HEK293 (cell line): ENCODE measurements at regions not wholly inside any gene's neighbourhood (a gene's known extent, or its start where the extent isn't known, plus 50 kb on each side); places are given as distances from the start of the nearest gene placed in this dataset.

Experiments
- FEZF1 ChIP-seq: fragments of 450-650 bp; formaldehyde crosslinking; IDR thresholded peaks from 2 replicates; pipeline ENCODE4 v1.5.1; 2016; ENCODE audit warnings: missing biosample characterization, missing genetic modification characterization
- GLIS1 ChIP-seq: fragments of 450-650 bp; formaldehyde crosslinking; IDR thresholded peaks from 2 replicates; pipeline ENCODE4 v1.5.1; 2016; ENCODE audit warnings: missing biosample characterization, missing genetic modification characterization
- SCRT2 ChIP-seq: fragments of 450-650 bp; formaldehyde crosslinking; IDR thresholded peaks from 2 replicates; pipeline ENCODE4 v1.5.1; 2016; ENCODE audit warnings: missing biosample characterization, missing genetic modification characterization
- SP7 ChIP-seq: fragments of 450-650 bp; formaldehyde crosslinking; IDR thresholded peaks from 2 replicates; pipeline ENCODE4 v1.5.1; 2016; ENCODE audit warnings: missing biosample characterization, missing genetic modification characterization
- TRIM28 ChIP-seq: IDR thresholded peaks from 2 replicates; pipeline ENCODE4 v1.6.1; 2011; ENCODE audit warnings: low read length, control low read depth, borderline replicate concordance
- ZBTB20 ChIP-seq: fragments of 450-650 bp; formaldehyde crosslinking; IDR thresholded peaks from 2 replicates; pipeline ENCODE4 v1.5.1; 2016; ENCODE audit warnings: missing biosample characterization, missing genetic modification characterization
- ZEB2 ChIP-seq: fragments of 450-650 bp; formaldehyde crosslinking; IDR thresholded peaks from 2 replicates; pipeline ENCODE4 v1.5.1; 2016; ENCODE audit warnings: missing biosample characterization, missing genetic modification characterization
- ZFP37 ChIP-seq: fragments of 450-650 bp; formaldehyde crosslinking; IDR thresholded peaks from 2 replicates; pipeline ENCODE4 v1.5.1; 2016; ENCODE audit warnings: missing biosample characterization, missing genetic modification characterization
- ZNF121 ChIP-seq: fragments of 450-650 bp; formaldehyde crosslinking; IDR thresholded peaks from 2 replicates; pipeline ENCODE4 v1.5.1; 2016; ENCODE audit warnings: missing biosample characterization, missing genetic modification characterization
- ZNF133 ChIP-seq: fragments of 450-650 bp; formaldehyde crosslinking; IDR thresholded peaks from 2 replicates; pipeline ENCODE4 v1.5.1; 2016; ENCODE audit warnings: missing biosample characterization, missing genetic modification characterization
- ZNF140 ChIP-seq: fragments of 450-650 bp; formaldehyde crosslinking; IDR thresholded peaks from 2 replicates; pipeline ENCODE4 v1.5.1; 2016; ENCODE audit warnings: missing biosample characterization, missing genetic modification characterization
- ZNF157 ChIP-seq: fragments of 450-650 bp; formaldehyde crosslinking; IDR thresholded peaks from 2 replicates; pipeline ENCODE4 v1.5.1; 2016; ENCODE audit warnings: missing biosample characterization, missing genetic modification characterization
- ZNF341 ChIP-seq: fragments of 450-650 bp; formaldehyde crosslinking; IDR thresholded peaks from 2 replicates; pipeline ENCODE4; 2016; ENCODE audit warnings: low read depth, missing biosample characterization, missing genetic modification characterization
- ZNF433 ChIP-seq: fragments of 450-650 bp; formaldehyde crosslinking; IDR thresholded peaks from 2 replicates; pipeline ENCODE4 v1.5.1; 2016; ENCODE audit warnings: missing biosample characterization, missing genetic modification characterization, low read depth
- ZNF600 ChIP-seq: fragments of 450-650 bp; formaldehyde crosslinking; IDR thresholded peaks from 2 replicates; pipeline ENCODE4 v1.5.1; 2016; ENCODE audit warnings: missing biosample characterization, missing genetic modification characterization
- ZNF621 ChIP-seq: fragments of 450-650 bp; formaldehyde crosslinking; IDR thresholded peaks from 2 replicates; pipeline ENCODE4 v1.5.1; 2017; ENCODE audit warnings: missing biosample characterization, missing genetic modification characterization
- ZNF629 ChIP-seq: fragments of 450-650 bp; formaldehyde crosslinking; IDR thresholded peaks from 2 replicates; pipeline ENCODE4 v1.5.1; 2017; ENCODE audit warnings: missing biosample characterization, missing genetic modification characterization
- ZNF654 ChIP-seq: fragments of 450-650 bp; formaldehyde crosslinking; IDR thresholded peaks from 2 replicates; pipeline ENCODE4 v1.5.1; 2016; ENCODE audit warnings: low read depth, missing biosample characterization, missing genetic modification characterization
- ZNF670 ChIP-seq: fragments of 450-650 bp; formaldehyde crosslinking; IDR thresholded peaks from 2 replicates; pipeline ENCODE4 v1.5.1; 2016; ENCODE audit warnings: missing biosample characterization, missing genetic modification characterization, low read depth
- ZNF747 ChIP-seq: fragments of 450-650 bp; formaldehyde crosslinking; IDR thresholded peaks from 2 replicates; pipeline ENCODE4 v1.5.1; 2016; ENCODE audit warnings: missing biosample characterization, missing genetic modification characterization
- ZNF792 ChIP-seq: fragments of 450-650 bp; formaldehyde crosslinking; IDR thresholded peaks from 2 replicates; pipeline ENCODE4 v1.5.1; 2016; ENCODE audit warnings: missing biosample characterization, missing genetic modification characterization
- TF ChIP-seq, protein P1 (sequence below): fragments of 450-650 bp; formaldehyde crosslinking; IDR thresholded peaks from 2 replicates; pipeline ENCODE4 v1.5.1; 2016; ENCODE audit warnings: missing biosample characterization, missing genetic modification characterization
- TF ChIP-seq, protein P2 (sequence below): fragments of 450-650 bp; formaldehyde crosslinking; IDR thresholded peaks from 2 replicates; pipeline ENCODE4 v1.5.1; 2017; ENCODE audit warnings: missing biosample characterization, missing genetic modification characterization
- TF ChIP-seq, protein P3 (sequence below): fragments of 450-650 bp; formaldehyde crosslinking; IDR thresholded peaks from 2 replicates; pipeline ENCODE4 v1.5.1; 2016; ENCODE audit warnings: missing biosample characterization, missing genetic modification characterization
- TF ChIP-seq, protein P4 (sequence below): fragments of 450-650 bp; formaldehyde crosslinking; IDR thresholded peaks from 2 replicates; pipeline ENCODE4 v1.5.1; 2016; ENCODE audit warnings: missing biosample characterization, missing genetic modification characterization
- TF ChIP-seq, protein P5 (sequence below): fragments of 450-650 bp; formaldehyde crosslinking; IDR thresholded peaks from 2 replicates; pipeline ENCODE4 v1.5.1; 2016; ENCODE audit warnings: missing biosample characterization, missing genetic modification characterization

DNA sequence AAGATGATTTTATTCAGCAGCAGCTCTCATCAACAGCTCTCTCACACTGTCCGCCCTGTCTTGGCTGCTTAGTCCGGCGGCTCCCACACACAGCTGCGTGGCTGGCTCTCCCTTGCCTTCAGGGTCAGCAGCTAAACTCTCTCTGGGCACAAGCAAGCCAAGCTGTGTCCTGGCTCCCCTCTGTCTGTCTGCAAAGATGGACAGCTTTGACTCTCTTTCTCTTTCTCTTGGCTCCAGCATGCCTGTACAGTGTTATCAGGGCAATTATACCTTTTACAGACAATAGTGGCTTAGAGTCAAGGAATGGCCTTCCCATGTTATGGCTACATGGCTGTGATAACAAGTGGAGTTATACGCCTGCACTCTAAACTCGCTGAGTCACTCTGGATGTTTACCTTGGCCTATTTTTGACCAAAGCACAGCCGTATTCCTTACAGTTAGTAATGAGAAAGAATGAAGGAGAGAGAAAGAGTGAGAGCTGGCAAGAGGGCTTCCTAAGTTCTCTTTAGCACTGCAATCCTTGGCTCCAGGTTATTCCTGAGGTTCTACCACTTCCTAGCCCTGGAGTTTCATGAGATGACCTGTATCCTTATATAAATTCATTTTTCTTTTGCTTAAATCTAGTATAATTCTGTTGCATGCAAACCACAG, 59.9 kb upstream of the ZSWIM5 start (continued):
- TF ChIP-seq TRIM28 (peak; percentile 99), ZNF747 (tag by site-specific recombination) (no peak), ZNF157 (tag by site-specific recombination) (no peak), ZNF600 (peak; percentile 98), ZNF433 (no peak), ZEB2 (tag by site-specific recombination) (peak; percentile 20; the same call in 1 of the 2 replicates), ZNF621 (tag by site-specific recombination) (no peak), ZNF629 (tag by site-specific recombination) (peak; percentile 31; the same call in 1 of the 2 replicates), GLIS1 (tag by site-specific recombination) (peak; percentile 58; the same call in 1 of the 2 replicates), ZNF140 (no peak), ZNF121 (tag by site-specific recombination) (no peak), ZNF654 (tag by site-specific recombination) (no peak), SCRT2 (peak; percentile 65), ZNF133 (tag by site-specific recombination) (peak; percentile 63; the same call in 1 of the 2 replicates), ZFP37 (peak; percentile 71), SP7 (no peak), ZNF792 (tag by site-specific recombination) (no peak), FEZF1 (tag by site-specific recombination) (no peak; the same call in 1 of the 2 replicates), ZBTB20 (tag by site-specific recombination) (0 out of 2 replicates have a peak, but pooled peaks have one; percentile 35), ZNF341 (tag by site-specific recombination) (0 out of 2 replicates have a peak, but pooled peaks have one; percentile 11), ZNF670 (no peak)
- TF ChIP-seq, protein P1, sequence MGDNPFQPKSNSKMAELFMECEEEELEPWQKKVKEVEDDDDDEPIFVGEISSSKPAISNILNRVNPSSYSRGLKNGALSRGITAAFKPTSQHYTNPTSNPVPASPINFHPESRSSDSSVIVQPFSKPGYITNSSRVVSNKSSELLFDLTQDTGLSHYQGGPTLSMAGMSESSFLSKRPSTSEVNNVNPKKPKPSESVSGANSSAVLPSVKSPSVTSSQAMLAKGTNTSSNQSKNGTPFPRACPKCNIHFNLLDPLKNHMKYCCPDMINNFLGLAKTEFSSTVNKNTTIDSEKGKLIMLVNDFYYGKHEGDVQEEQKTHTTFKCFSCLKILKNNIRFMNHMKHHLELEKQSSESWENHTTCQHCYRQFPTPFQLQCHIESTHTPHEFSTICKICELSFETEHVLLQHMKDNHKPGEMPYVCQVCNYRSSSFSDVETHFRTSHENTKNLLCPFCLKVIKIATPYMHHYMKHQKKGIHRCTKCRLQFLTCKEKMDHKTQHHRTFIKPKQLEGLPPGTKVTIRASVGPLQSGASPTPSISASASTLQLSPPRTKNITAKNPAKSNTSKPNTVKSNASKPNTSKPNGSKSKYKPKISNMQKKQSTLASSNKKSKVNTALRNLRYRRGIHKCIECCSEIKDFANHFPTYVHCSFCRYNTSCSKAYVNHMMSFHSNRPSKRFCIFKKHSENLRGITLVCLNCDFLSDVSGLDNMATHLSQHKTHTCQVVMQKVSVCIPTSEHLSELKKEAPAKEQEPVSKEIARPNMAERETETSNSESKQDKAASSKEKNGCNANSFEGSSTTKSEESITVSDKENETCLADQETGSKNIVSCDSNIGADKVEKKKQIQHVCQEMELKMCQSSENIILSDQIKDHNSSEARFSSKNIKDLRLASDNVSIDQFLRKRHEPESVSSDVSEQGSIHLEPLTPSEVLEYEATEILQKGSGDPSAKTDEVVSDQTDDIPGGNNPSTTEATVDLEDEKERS (tag by site-specific recombination) = no peak
- TF ChIP-seq, protein P2, sequence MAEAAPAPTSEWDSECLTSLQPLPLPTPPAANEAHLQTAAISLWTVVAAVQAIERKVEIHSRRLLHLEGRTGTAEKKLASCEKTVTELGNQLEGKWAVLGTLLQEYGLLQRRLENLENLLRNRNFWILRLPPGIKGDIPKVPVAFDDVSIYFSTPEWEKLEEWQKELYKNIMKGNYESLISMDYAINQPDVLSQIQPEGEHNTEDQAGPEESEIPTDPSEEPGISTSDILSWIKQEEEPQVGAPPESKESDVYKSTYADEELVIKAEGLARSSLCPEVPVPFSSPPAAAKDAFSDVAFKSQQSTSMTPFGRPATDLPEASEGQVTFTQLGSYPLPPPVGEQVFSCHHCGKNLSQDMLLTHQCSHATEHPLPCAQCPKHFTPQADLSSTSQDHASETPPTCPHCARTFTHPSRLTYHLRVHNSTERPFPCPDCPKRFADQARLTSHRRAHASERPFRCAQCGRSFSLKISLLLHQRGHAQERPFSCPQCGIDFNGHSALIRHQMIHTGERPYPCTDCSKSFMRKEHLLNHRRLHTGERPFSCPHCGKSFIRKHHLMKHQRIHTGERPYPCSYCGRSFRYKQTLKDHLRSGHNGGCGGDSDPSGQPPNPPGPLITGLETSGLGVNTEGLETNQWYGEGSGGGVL (tag by site-specific recombination) = no peak
- TF ChIP-seq, protein P3, sequence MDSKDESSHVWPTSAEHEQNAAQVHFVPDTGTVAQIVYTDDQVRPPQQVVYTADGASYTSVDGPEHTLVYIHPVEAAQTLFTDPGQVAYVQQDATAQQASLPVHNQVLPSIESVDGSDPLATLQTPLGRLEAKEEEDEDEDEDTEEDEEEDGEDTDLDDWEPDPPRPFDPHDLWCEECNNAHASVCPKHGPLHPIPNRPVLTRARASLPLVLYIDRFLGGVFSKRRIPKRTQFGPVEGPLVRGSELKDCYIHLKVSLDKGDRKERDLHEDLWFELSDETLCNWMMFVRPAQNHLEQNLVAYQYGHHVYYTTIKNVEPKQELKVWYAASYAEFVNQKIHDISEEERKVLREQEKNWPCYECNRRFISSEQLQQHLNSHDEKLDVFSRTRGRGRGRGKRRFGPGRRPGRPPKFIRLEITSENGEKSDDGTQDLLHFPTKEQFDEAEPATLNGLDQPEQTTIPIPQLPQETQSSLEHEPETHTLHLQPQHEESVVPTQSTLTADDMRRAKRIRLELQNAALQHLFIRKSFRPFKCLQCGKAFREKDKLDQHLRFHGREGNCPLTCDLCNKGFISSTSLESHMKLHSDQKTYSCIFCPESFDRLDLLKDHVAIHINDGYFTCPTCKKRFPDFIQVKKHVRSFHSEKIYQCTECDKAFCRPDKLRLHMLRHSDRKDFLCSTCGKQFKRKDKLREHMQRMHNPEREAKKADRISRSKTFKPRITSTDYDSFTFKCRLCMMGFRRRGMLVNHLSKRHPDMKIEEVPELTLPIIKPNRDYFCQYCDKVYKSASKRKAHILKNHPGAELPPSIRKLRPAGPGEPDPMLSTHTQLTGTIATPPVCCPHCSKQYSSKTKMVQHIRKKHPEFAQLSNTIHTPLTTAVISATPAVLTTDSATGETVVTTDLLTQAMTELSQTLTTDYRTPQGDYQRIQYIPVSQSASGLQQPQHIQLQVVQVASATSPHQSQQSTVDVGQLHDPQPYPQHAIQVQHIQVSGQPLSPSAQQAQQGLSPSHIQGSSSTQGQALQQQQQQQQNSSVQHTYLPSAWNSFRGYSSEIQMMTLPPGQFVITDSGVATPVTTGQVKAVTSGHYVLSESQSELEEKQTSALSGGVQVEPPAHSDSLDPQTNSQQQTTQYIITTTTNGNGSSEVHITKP = 0 out of 2 replicates have a peak, but pooled peaks have one; percentile 20
- TF ChIP-seq, protein P4, sequence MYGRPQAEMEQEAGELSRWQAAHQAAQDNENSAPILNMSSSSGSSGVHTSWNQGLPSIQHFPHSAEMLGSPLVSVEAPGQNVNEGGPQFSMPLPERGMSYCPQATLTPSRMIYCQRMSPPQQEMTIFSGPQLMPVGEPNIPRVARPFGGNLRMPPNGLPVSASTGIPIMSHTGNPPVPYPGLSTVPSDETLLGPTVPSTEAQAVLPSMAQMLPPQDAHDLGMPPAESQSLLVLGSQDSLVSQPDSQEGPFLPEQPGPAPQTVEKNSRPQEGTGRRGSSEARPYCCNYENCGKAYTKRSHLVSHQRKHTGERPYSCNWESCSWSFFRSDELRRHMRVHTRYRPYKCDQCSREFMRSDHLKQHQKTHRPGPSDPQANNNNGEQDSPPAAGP (tag by site-specific recombination) = no peak
- TF ChIP-seq, protein P5, sequence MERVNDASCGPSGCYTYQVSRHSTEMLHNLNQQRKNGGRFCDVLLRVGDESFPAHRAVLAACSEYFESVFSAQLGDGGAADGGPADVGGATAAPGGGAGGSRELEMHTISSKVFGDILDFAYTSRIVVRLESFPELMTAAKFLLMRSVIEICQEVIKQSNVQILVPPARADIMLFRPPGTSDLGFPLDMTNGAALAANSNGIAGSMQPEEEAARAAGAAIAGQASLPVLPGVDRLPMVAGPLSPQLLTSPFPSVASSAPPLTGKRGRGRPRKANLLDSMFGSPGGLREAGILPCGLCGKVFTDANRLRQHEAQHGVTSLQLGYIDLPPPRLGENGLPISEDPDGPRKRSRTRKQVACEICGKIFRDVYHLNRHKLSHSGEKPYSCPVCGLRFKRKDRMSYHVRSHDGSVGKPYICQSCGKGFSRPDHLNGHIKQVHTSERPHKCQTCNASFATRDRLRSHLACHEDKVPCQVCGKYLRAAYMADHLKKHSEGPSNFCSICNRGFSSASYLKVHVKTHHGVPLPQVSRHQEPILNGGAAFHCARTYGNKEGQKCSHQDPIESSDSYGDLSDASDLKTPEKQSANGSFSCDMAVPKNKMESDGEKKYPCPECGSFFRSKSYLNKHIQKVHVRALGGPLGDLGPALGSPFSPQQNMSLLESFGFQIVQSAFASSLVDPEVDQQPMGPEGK (tag by site-specific recombination) = no peak
